ENCODE measurements at regions not wholly inside any gene's neighbourhood (a gene's known extent, or its start where the extent isn't known, plus 50 kb on each side); places are given as distances from the start of the nearest gene placed in this dataset.
A peak's percentile ranks its signal among the peaks of the same experiment; 100 is the strongest.

- DNase-seq = peak in 1 of 2 experiments; percentile 4
These were observed 1246.3 kb upstream of the PIK3C3 start for GRCh38 chr18:40708726-40709125.

DNA sequence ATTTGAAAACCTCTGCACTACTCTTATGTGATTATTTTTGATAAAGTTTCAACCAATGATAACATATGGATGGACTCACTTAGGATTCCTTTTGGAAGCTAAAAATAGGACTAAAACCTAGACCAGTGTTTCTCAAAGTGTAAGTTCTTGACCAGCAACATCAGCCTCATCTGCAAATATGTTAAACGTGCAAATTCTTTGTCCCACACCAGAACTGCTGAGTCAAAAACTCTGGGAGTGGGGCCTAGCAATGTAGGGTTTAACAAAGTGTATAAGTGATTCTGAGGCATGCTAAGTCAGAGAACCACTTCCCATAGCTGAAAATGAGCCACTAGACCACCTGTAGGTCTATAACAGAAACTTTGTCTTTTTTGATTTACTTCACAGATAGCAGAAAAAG, 1247.2 kb upstream of the PIK3C3 start:
- DNase-seq = no peak

- no peak for DNase-seq
These were observed 1256.9 kb upstream of the PIK3C3 start for GRCh38 chr18:40698129-40698528.

DNA sequence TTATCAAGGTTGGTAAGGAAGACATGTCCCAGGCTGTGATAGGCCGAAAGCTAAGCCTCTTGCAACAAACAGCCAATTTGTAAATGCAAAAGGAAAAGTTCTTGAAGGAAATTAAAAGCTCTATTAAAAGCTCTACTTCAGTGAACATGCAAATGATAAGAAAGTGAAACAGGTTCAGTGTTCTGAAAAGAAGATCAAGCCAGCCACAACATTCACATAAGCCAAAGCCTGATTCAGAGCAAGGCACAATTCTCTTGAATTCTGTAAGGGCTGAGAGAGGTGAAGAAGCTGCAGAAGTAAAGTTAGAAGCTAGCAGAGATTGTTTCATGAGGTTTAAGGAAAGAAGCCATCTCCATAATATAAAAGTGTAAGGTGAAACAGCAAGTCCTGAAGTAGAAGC, 1259.5 kb upstream of the PIK3C3 start:
- DNase-seq = no peak

DNA sequence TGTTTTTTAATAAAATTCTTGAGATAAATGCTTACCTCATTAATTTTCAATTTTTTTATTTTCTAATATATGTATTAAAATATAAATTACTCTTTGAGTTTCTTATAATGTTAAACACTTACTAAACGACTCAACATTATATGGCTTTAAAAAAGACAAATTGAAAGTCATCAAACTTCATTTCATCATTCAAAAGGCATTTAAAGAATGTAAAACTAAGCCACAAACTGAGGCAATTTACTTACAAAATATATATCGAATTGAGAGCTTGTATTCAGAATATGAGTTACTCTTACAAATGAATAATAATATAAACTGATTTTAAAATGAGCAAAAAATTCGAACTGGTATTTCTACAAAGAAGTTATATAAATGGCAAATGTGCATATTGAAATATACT, 1262.2 kb upstream of the PIK3C3 start:
- no peak for DNase-seq

DNA sequence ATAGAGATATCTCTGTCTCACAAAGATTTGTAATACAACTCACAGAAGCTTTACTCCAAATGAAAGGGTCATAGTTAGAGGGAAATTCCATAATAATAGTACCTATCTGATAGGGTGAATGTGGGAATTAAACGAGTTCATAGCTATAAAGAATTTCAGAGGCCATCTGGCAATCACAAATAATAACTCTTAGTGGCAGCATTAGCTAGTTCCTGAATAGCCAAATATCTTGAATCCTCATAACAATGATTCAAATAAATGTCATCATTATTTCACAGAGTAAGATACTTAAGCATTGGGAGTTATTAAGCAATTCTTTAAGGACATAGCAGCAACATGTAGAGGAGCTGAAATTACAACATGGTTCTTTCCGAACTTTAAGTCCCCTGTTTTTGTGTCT, 1265.0 kb upstream of the PIK3C3 start:
- DNase-seq = no peak

GRCh38 chr18:40687399-40687798, 1267.6 kb upstream of the PIK3C3 start:
- DNase-seq = no peak

GRCh38 chr18:40686836-40687235, 1268.2 kb upstream of the PIK3C3 start:
- no peak for DNase-seq

DNA sequence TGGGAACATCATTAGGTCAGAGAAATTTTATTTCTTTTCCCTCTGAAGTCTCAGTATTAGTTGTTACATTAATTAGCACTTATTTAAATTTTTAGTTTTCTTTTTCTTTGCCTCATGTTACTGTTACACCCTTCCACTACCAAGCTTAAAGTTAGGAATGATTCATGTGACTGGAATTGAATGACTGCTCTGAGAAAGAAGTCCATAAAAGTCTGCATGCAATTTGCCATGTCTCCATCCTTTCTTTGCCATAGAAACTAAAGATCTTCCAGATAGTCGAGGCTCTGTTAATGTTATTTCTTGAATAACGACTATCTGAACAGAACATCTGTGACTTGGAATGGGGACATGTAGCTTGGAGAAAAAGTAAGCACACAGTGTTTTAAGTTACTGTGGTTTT, 1269.8 kb upstream of the PIK3C3 start:
- no peak for DNase-seq

DNA sequence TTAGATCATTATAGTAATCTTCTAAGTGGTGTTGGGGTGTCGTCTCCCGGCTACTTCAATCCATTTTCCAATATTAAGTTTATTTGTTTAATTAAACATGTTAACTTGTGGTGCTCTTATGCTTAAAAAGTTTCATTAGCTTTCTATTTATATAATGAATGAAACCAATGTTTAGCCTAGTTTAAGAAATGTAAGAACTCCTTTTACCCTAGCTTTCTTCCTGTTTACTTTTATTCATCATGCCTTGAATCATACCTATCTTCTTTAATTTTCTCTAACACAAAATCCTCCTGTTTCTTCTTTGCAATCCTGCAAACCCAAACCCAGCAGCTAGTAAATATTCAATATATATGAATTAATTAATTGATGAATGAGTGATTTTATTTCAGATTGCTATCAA, 1276.7 kb upstream of the PIK3C3 start:
- no peak for DNase-seq

DNA sequence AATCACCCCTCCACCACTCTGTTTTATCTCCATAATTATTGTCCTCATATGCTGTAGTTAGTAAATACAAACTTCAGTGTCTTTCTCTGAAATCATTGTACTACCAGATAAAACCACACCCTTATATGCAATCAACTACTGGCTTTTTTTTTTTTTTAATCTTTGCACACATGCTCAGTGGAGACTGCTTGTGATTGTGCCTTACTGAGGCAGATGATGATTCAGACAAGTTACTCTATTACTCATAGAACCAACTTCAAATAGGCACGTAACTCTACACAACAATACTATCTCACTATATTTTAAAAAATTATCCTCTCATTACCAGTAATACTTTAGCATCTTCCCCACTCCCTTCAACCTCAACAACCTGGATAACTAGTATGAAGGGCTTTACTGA, 1278.4 kb upstream of the PIK3C3 start:
- no peak for DNase-seq

GRCh38 chr18:40673150-40673549, 1281.9 kb upstream of the PIK3C3 start:
- peak in 1 of 2 experiments; percentile 76 for DNase-seq

- DNase-seq = peak in 1 of 2 experiments; percentile 34
These were observed 1282.4 kb upstream of the PIK3C3 start for GRCh38 chr18:40672590-40672989.

DNA sequence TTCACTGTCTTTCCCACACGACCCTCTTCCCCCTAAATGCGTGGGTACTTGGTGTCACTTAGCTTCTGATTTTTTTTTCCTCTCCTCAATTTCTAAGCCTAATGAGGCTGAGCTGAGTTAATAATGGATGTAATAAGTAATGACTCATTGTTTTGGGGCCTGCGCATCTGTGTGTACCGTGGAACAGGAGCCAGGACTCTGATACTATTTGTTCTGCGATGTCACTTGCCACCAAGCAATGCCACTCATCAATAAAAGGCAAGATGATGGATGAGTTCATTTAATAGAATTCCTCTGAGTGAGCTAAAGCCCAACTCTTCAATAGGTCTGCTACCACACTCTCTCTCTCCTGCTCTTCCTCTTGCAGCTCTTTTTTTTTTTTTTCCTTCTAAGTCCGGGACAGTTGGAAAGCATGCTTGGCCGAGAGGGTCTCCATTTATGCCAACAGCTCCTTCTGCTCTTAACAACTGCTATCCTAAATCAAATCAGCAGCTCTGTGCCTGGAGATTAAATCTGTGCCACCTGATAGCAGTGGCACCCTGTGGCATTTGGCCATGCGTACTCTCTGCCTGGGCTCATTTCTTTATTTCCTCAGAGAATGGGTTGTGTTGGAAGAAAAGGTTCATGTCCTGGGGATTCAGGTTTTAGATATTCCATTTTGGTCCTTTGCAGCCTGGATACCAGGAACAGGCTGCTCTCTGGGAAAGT, 1284.2 kb upstream of the PIK3C3 start:
- DNase-seq = peak; percentile 49 to 75

DNA sequence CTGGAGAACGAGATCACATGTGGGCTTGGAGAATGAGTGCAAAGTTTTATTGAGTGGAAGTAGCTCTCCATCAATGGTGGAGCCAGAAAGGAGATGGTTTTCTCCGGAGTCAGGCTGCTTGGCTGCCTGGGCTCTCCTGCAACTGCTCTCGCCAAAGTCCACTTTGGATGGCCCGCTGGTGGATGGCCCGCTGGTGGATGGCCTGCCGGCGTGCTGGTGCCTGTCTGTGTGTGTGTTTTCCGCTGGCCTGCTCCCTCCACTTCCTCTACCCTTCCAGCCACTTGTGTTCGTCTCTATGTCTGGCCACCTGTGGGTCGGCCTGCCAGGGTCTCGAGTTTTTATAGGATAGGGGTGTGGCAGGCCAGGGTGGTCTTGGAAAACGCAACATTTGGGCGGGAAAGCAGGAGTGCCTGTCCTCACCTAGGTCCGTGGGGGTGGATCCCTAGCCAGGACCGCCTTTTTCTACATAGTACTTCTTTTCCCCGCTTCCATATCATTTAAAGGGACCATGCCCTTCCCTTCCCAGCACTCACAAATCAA, 1292.1 kb upstream of the PIK3C3 start:
- no peak for DNase-seq

DNA sequence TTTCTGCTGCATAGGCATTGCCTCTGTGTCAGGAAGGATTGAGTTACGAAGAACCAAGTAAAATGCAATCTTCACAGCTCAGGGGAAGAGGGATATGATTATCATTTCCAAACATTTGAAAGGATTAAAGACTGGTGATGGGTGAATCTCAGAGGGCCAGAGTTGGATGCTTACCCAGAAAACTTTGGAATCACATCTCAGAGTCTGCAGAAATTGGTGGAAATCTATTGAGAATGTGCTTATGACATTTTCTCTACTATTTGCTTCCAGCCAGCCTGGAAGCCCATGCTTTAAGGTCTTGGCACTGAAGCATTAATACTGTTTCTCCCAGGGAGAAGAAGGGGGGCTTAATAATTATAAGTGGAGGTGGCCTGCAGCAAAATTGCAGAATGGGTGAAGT, 1301.4 kb upstream of the PIK3C3 start:
- no peak for DNase-seq

DNA sequence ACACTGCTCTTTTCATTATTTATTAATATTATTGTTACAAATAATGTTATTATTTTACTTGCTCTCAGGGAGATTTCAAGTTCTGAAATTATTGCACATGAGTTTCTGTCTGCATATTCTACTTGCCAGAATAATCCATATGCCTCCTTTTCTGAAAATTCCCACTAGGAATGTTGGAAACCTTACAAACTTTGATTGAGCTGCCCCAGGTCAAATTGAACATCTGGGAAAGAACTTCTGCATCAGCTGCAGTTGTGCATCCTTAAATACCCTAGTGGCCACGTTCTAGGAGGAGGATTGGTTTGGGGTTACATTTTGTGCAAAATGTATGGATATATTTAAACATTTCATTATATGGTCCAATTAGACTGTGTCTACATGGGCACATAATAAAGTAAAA, 1302.7 kb upstream of the PIK3C3 start:
- DNase-seq = no peak

DNA sequence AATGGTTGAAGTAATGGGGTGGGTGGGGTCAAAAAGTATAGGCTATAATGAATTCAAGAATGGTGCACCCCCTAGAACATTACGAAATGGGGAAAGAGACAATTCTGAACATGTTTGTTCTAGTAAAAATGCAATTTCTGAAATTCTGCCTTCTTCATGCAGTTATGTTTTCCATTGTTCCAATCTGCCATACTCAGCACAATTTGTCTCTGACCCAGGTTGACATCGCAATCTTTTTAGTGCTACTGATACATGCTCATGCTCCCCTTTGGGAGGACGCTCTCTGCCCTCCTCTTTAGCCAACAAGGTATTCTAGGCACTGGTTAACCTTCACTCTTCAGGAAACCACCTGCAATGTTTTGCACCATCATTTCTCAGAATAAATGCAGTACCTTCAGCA, 1303.9 kb upstream of the PIK3C3 start:
- DNase-seq = no peak

DNA sequence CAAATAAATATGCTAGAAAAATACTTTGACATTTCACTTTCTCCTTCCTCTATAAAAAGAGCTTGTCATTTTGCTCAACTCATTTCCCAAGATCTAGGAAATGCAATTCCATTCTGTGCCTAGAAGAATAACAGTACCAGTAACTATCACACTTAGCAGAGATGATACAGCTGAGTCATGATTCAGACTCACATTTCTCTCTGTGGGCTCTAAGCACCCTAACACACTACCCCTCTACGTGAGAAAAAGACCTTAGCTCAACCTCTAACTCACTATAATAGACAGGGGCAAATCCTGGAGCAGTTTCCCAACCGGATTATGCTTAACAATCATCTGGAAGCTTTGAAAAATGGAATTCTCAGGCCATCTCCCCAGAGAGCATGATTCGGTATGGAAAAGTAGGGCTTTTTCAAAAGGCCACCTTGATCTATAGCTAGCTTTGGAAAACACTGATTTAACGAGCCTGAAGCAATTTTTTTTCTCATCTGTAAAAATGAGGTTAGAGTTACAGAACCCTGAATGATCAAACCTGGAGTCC, 1312.3 kb upstream of the PIK3C3 start:
- DNase-seq = no peak

GRCh38 chr18:40631319-40631718, 1323.7 kb upstream of the PIK3C3 start:
- DNase-seq = no peak

DNA sequence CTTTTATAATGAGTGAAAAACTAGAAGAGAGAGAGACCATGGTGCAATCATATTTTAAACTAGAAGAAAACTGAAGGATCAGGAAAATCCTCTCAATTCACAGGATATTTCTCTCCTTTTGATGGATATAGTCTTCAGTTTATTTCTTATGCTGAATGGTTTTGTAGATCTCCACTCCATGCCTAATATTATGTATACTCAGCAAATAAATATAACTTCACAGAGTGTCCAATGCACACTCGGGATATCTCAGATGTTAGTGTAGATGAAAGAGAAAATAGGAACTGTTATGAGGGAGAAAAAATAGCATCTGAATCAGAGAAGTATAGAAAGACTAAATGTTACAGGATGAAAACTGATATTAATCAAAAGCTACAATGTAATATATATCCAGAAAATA, 1324.5 kb upstream of the PIK3C3 start:
- DNase-seq = no peak

DNA sequence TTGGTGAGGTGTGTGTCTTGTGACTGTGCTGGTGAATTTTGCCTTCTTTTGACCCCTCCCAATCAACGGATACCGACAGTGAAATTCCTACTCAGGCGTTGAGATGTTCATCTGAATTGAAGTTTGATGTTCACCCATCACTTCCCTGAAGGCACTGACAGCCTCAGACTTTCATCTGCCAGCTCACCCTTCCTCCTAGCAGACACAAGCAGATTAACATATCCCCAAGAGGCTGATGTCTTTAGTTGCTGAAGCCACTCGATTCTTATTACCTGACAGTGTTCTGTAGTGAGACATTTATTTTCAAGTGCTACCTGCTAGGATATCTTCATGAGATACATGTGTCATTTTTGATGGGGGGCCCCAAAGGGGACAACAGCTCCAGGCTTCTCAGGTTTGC, 1330.1 kb upstream of the PIK3C3 start:
- no peak for DNase-seq

DNA sequence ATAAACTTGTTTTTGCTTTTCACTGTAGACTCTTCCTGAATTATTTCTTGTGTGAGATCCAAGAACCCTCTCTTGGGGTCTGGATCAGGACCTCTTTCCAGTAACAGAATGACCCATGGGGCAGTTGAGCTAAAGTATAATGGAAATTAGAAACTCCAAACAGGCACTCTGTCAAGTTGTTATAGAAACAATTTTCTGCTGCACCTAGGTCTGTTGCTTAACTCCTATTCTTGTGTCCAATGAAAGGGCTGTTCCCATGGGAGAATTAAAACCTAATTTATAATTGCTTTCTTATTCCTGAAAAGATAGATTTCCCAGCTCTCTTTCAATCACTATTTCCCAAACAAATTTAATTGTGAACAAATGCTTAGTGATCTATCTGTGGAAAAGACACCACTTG, 1341.3 kb upstream of the PIK3C3 start:
- DNase-seq = no peak

DNA sequence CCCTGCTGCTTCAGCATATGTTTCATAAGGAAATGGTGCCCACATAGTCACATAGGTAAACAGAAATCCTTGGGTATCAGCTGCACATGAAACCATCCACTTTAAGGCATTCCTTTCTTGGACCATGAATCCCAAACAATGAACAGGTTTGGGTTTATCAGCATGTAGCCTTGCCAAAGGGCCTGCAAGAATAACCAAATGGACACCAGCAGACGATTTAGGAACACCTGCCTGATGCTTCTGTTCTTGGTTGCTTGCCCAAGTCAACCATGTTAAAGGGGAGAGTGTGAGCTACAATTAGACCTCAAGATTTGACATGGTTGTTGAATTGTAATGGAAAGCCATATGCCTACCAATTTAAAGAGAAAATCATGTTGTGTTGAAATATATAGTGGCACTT, 1342.7 kb upstream of the PIK3C3 start:
- no peak for DNase-seq

DNA sequence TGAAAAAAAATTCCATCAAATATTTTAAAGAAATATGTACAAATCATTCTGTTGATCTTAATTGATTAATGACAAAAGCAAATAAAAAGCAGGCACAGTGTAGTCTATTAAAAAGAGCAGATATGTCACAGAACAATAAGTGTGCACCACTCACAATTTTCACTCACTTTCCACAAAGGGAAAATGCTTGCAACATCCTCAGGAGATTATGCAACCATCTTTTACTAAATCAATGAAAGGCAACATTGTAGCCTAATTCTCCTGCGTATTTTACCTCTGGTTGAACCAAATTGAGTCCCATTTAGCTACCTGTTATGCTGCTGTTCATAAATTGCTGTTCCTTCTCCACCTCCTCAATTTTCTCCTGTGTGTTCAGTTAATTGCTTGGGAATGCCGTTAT, 1346.8 kb upstream of the PIK3C3 start:
- DNase-seq = no peak
